Astrocyte of the cerebellum (primary cell): ENCODE measurements at regions not wholly inside any gene's neighbourhood (a gene's known extent, or its start where the extent isn't known, plus 50 kb on each side); places are given as distances from the start of the nearest gene placed in this dataset.
"Not testable (repeated sequence)": the region's sequence is repeated elsewhere in the genome, so short reads cannot be mapped to it uniquely, and the experiment has no call there.

Source experiments
- DNase-seq: peaks from one replicate; pipeline ENCODE4 v3.0.0-alpha.2; 2011; ENCODE audit warnings: low read depth
- H3K4me3 ChIP-seq: 2 replicates; pipeline ENCODE4 v1.5.1; 2011; ENCODE audit warnings: mild to moderate bottlenecking, low read depth, low read length, moderate library complexity
- CTCF ChIP-seq: IDR thresholded peaks from 2 replicates; pipeline ENCODE4 v1.5.1; 2012; ENCODE audit warnings: low read length, low read depth, moderate library complexity, mild to moderate bottlenecking; ENCODE audit errors: missing control alignments
- in situ Hi-C: cut with HindIII; loops from 2 replicates; pipeline ENCODE4 v1.10.0; 2017; ENCODE audit warnings: low sequenced_read_pairs

GRCh38 chr2:65980531-65980930 lies 454.4 kb upstream of the MEIS1 start:
- no peak for TF ChIP-seq CTCF
- DNase-seq, result no peak
- H3K4me3 ChIP-seq, result no peak overlapping the region
- in situ Hi-C loops, result loop anchor here (5.0 kb wide), 1 partner anchor 37 kb away; no protein-coding TSS in a partner anchor

GRCh38 chr2:65979446-65979845 lies 455.5 kb upstream of the MEIS1 start:
- no peak for TF ChIP-seq CTCF
- DNase-seq, result no peak
- in situ Hi-C loops, result no loop called here
- no peak overlapping the region for H3K4me3 ChIP-seq

GRCh38 chr2:65974067-65974723 lies 460.7 kb upstream of the MEIS1 start:
- in situ Hi-C loops, result no loop called here
- TF ChIP-seq CTCF, result no peak
- H3K4me3 ChIP-seq, result no peak overlapping the region
- no peak for DNase-seq

GRCh38 chr2:65969161-65969560 lies 465.8 kb upstream of the MEIS1 start:
- TF ChIP-seq CTCF, result no peak
- in situ Hi-C loops, result no loop called here
- no peak for DNase-seq
- no peak overlapping the region for H3K4me3 ChIP-seq

GRCh38 chr2:65963303-65963702 lies 471.6 kb upstream of the MEIS1 start:
- DNase-seq, in situ Hi-C loops, H3K4me3 ChIP-seq: not testable (repeated sequence)

- DNase-seq, result no peak
- no peak overlapping the region for H3K4me3 ChIP-seq
- in situ Hi-C loops, result no loop called here
Observed at GRCh38 chr2:65960953-65961352, 474.0 kb upstream of the MEIS1 start.

More at GRCh38 chr2:65960953-65961352, 474.0 kb upstream of the MEIS1 start:
- no peak for TF ChIP-seq CTCF
